Activated T-helper 2 cell treated with anti-CD3 and anti-CD28 coated beads, Interferon-gamma antibody, Interleukin-2, Interleukin-4, amounts not matched to agents 10 μg/mL and 5 μg/mL and 100 μg/mL, durations not matched to agents 14 hours and 24 hours and 36 hours (primary cell): ENCODE measurements at regions not wholly inside any gene's neighbourhood (a gene's known extent, or its start where the extent isn't known, plus 50 kb on each side); places are given as distances from the start of the nearest gene placed in this dataset.
A peak's percentile ranks its signal among the peaks of the same experiment; 100 is the strongest.

Experiments used
- DNase-seq: peaks from one replicate; pipeline ENCODE4 v3.0.0; 2021; ENCODE audit warnings: low spot score
- H3K27ac Mint-ChIP-seq: one replicate; pipeline ENCODE4 v1.8.0; 2021; ENCODE audit warnings: mixed read lengths
- H3K27me3 Mint-ChIP-seq: one replicate; pipeline ENCODE4 v1.8.0; 2021; ENCODE audit warnings: low read depth, mixed read lengths
- H3K36me3 Mint-ChIP-seq: one replicate; pipeline ENCODE4 v1.8.0; 2021; ENCODE audit warnings: low read depth, mixed read lengths
- H3K4me1 Mint-ChIP-seq: one replicate; pipeline ENCODE4 v1.8.0; 2021; ENCODE audit warnings: low read depth, mixed read lengths
- H3K4me3 Mint-ChIP-seq: one replicate; pipeline ENCODE4 v1.8.0; 2021; ENCODE audit warnings: low read depth, mild to moderate bottlenecking, moderate library complexity, mixed read lengths
- H3K9me3 Mint-ChIP-seq: one replicate; pipeline ENCODE4 v1.8.0; 2021; ENCODE audit warnings: mixed read lengths
- intact Hi-C: fragments of 100-400 bp; cut with micrococcal nuclease; formaldehyde crosslinking; loops from one replicate; pipeline ENCODE4 v1.15.1; 2023

GRCh38 chr10:8527773-8528172, 473.3 kb downstream of the GATA3 start:
- Mint-ChIP-seq H3K9me3 (peaks cover 23% of the 10 kb centered on the region), H3K36me3 (no peaks in the 10 kb centered on the region), H3K4me1 (peaks cover 4% of the 10 kb centered on the region), H3K27me3 (no peaks in the 10 kb centered on the region), H3K4me3 (no peak overlapping the region), H3K27ac (no peak overlapping the region)
- intact Hi-C loops: no loop called here
- DNase-seq: no peak

- Mint-ChIP-seq H3K4me3 (no peak overlapping the region), H3K27ac (no peak overlapping the region), H3K27me3 (no peaks in the 10 kb centered on the region), H3K4me1 (peaks cover 10% of the 10 kb centered on the region), H3K9me3 (peaks cover 23% of the 10 kb centered on the region), H3K36me3 (no peaks in the 10 kb centered on the region)
- intact Hi-C loops: no loop called here
- no peak for DNase-seq
Measured at GRCh38 chr10:8531116-8531515, 476.6 kb downstream of the GATA3 start.

GRCh38 chr10:8532647-8533046, 478.2 kb downstream of the GATA3 start:
- Mint-ChIP-seq H3K4me1 (peaks cover 10% of the 10 kb centered on the region), H3K27ac (no peak overlapping the region), H3K36me3 (no peaks in the 10 kb centered on the region), H3K4me3 (no peak overlapping the region), H3K9me3 (peaks cover 23% of the 10 kb centered on the region), H3K27me3 (no peaks in the 10 kb centered on the region)
- intact Hi-C loops: loop anchor here (2.0 kb wide), 1 partner anchor 44 kb away; no protein-coding TSS in a partner anchor
- DNase-seq: no peak

DNA sequence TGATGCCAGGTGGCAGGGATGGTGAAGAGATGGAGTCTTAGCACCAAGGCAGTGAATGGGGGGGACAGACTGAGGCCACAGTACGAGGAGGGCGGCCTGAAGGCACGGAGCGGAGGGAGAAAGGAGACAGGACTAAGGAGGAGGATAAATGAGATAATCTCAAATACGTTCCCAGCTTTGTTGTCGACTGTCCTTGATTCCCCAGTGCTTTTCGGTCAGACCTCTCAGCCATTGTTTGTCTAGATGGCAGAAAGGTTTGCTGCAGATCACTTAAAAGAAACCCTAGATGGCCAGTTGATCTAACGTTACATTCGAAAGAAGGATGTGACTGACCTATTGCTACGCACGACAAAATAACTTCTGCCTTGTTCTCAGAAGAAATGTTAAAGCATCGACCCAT, 479.0 kb downstream of the GATA3 start:
- Mint-ChIP-seq H3K4me3 (no peak overlapping the region), H3K27me3 (no peaks in the 10 kb centered on the region), H3K27ac (no peak overlapping the region), H3K36me3 (no peaks in the 10 kb centered on the region), H3K4me1 (peaks cover 10% of the 10 kb centered on the region), H3K9me3 (peaks cover 20% of the 10 kb centered on the region)
- no peak for DNase-seq
- intact Hi-C loops: loop anchor here (2.0 kb wide), 1 partner anchor 43 kb away; no protein-coding TSS in a partner anchor

DNA sequence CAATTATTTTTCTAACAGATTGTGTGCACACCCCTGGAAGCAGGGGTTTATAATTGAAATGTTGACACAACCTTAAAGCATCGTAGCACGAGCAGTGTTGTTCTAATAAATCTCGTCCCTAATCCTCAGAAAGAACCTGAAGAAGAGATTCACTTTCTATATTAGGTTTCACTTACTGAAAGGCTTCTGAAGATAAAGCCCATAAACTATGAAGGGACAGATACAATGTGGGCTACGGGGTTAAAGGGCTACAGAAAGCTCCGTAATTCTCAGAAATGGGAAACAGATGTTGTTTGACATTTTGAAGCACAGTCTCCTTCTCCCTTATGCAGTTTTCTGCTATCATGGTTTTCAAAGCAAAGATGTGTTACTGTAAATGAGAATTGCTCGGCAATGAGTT, 479.6 kb downstream of the GATA3 start:
- Mint-ChIP-seq H3K9me3 (peaks cover 15% of the 10 kb centered on the region), H3K36me3 (no peaks in the 10 kb centered on the region), H3K4me3 (no peak overlapping the region), H3K27me3 (no peaks in the 10 kb centered on the region), H3K27ac (no peak overlapping the region), H3K4me1 (peaks cover 10% of the 10 kb centered on the region)
- DNase-seq: no peak
- intact Hi-C loops: no loop called here

GRCh38 chr10:8534891-8535290, 480.4 kb downstream of the GATA3 start:
- intact Hi-C loops: no loop called here
- DNase-seq: no peak
- Mint-ChIP-seq H3K27me3 (no peaks in the 10 kb centered on the region), H3K4me3 (no peak overlapping the region), H3K36me3 (no peaks in the 10 kb centered on the region), H3K9me3 (peaks cover 23% of the 10 kb centered on the region), H3K4me1 (peaks cover 12% of the 10 kb centered on the region), H3K27ac (no peak overlapping the region)

- no peak overlapping the region for H3K4me3 Mint-ChIP-seq
- H3K9me3 Mint-ChIP-seq: peaks cover 17% of the 10 kb centered on the region
- intact Hi-C loops: no loop called here
- H3K27ac Mint-ChIP-seq: no peak overlapping the region
- H3K27me3 Mint-ChIP-seq: no peaks in the 10 kb centered on the region
- DNase-seq: no peak
- peaks cover 4% of the 10 kb centered on the region for H3K4me1 Mint-ChIP-seq
- no peaks in the 10 kb centered on the region for H3K36me3 Mint-ChIP-seq
Measured at GRCh38 chr10:8539056-8539455, 484.6 kb downstream of the GATA3 start.

GRCh38 chr10:8543361-8544056, 489.0 kb downstream of the GATA3 start:
- no peak overlapping the region for H3K27ac Mint-ChIP-seq
- peaks cover 29% of the 10 kb centered on the region for H3K9me3 Mint-ChIP-seq
- H3K27me3 Mint-ChIP-seq: no peaks in the 10 kb centered on the region
- H3K4me3 Mint-ChIP-seq: no peak overlapping the region
- intact Hi-C loops: no loop called here
- DNase-seq: no peak
- peaks cover 7% of the 10 kb centered on the region for H3K4me1 Mint-ChIP-seq
- no peaks in the 10 kb centered on the region for H3K36me3 Mint-ChIP-seq

GRCh38 chr10:8544057-8544380, 489.5 kb downstream of the GATA3 start:
- H3K36me3 Mint-ChIP-seq: no peaks in the 10 kb centered on the region
- no peak for DNase-seq
- H3K4me1 Mint-ChIP-seq: peaks cover 7% of the 10 kb centered on the region
- H3K9me3 Mint-ChIP-seq: peaks cover 34% of the 10 kb centered on the region
- H3K27me3 Mint-ChIP-seq: no peaks in the 10 kb centered on the region
- H3K4me3 Mint-ChIP-seq: no peak overlapping the region
- intact Hi-C loops: no loop called here
- H3K27ac Mint-ChIP-seq: no peak overlapping the region

- H3K27ac Mint-ChIP-seq: no peak overlapping the region
- intact Hi-C loops: no loop called here
Measured at GRCh38 chr10:8544500-8544899, 490.0 kb downstream of the GATA3 start.

GRCh38 chr10:8554574-8554973, 500.1 kb downstream of the GATA3 start:
- intact Hi-C loops: no loop called here
- H3K9me3 Mint-ChIP-seq: peaks cover 15% of the 10 kb centered on the region
- no peak for DNase-seq
- no peak overlapping the region for H3K4me3 Mint-ChIP-seq
- peaks cover 3% of the 10 kb centered on the region for H3K4me1 Mint-ChIP-seq
- H3K27me3 Mint-ChIP-seq: no peaks in the 10 kb centered on the region
- H3K36me3 Mint-ChIP-seq: no peaks in the 10 kb centered on the region
- H3K27ac Mint-ChIP-seq: no peak overlapping the region

More at GRCh38 chr10:8544500-8544899, 490.0 kb downstream of the GATA3 start:
- peaks cover 31% of the 10 kb centered on the region for H3K9me3 Mint-ChIP-seq
- no peaks in the 10 kb centered on the region for H3K27me3 Mint-ChIP-seq
- peaks cover 5% of the 10 kb centered on the region for H3K4me1 Mint-ChIP-seq
- no peak overlapping the region for H3K4me3 Mint-ChIP-seq
- DNase-seq: no peak
- H3K36me3 Mint-ChIP-seq: no peaks in the 10 kb centered on the region

DNA sequence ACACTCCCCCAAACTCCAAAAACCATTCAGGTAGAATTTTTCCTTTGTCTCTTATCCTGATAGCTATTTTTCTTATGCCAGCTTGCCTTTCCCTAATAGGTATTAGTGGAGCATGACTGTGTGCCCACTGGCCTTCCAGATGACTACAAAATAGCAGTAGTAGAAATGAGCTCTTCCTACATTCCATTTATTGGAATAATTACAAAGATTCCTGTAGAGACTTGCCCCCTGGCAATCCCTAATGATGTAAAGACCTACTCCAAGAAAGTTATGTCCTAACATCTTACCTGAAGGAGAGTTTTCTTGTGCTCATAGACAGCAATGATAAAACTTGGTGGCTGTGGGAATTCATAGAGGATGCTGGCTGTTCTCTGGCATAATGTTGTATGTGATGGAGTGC, 501.8 kb downstream of the GATA3 start:
- no peak overlapping the region for H3K27ac Mint-ChIP-seq
- H3K36me3 Mint-ChIP-seq: no peaks in the 10 kb centered on the region
- no peaks in the 10 kb centered on the region for H3K27me3 Mint-ChIP-seq
- no peak for DNase-seq
- intact Hi-C loops: no loop called here
- peaks cover 3% of the 10 kb centered on the region for H3K4me1 Mint-ChIP-seq
- no peak overlapping the region for H3K4me3 Mint-ChIP-seq
- peaks cover 14% of the 10 kb centered on the region for H3K9me3 Mint-ChIP-seq

GRCh38 chr10:8563478-8563877, 509.0 kb downstream of the GATA3 start:
- no peaks in the 10 kb centered on the region for H3K27me3 Mint-ChIP-seq
- peaks cover 22% of the 10 kb centered on the region for H3K4me1 Mint-ChIP-seq
- H3K27ac Mint-ChIP-seq: peak overlapping the region; percentile 40
- intact Hi-C loops: no loop called here
- H3K4me3 Mint-ChIP-seq: no peak overlapping the region
- peaks cover 34% of the 10 kb centered on the region for H3K9me3 Mint-ChIP-seq
- peaks cover 2% of the 10 kb centered on the region for H3K36me3 Mint-ChIP-seq
- DNase-seq: no peak

- Mint-ChIP-seq H3K9me3 (peaks cover 28% of the 10 kb centered on the region), H3K27me3 (no peaks in the 10 kb centered on the region), H3K27ac (no peak overlapping the region), H3K4me3 (no peak overlapping the region), H3K4me1 (peaks cover 24% of the 10 kb centered on the region), H3K36me3 (peaks cover 2% of the 10 kb centered on the region)
- intact Hi-C loops: no loop called here
- DNase-seq: no peak
Measured at GRCh38 chr10:8566737-8567136, 512.2 kb downstream of the GATA3 start.
